GM19043 (cell line): ENCODE measurements at regions not wholly inside any gene's neighbourhood (a gene's known extent, or its start where the extent isn't known, plus 50 kb on each side); places are given as distances from the start of the nearest gene placed in this dataset.
"Not testable (repeated sequence)": the region's sequence is repeated elsewhere in the genome, so short reads cannot be mapped to it uniquely, and the experiment has no call there.

Experiments used
- ATAC-seq: cut with Tn5 transposase; IDR thresholded peaks from one replicate; pipeline ENCODE4 v1.9.1; 2021; ENCODE audit warnings: low read depth; ENCODE audit not compliant: unreplicated experiment

DNA sequence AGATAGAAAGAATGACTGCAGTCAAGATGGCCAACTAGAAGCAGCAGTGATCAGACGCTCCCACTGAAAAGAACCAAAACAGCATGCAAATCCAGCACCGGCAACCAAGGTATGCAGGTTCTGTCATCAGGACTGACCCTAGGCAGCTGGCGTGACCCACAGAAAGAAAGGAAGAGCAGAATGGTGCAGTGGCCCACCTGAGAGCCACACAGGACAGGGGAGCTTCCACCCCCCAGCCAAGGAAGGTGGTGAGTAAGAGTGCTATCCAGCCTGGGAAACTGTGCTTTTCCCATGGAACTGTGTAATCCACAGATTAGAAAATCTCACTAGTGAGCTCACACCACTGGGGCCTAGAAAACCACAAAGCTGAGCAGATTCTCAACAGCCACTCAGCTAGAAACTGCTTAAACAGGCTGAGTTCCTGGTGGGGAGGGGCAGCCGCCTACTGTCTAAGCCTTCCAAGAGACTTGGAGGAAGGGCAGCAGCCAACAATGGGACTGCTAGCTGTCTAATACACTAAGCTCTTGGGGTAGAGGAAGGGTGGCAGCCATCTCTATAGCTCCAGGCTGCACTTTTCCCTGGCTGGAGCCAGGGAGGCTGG lies 127.9 kb downstream of the EVA1A start:
- peak; percentile 74 for ATAC-seq

DNA sequence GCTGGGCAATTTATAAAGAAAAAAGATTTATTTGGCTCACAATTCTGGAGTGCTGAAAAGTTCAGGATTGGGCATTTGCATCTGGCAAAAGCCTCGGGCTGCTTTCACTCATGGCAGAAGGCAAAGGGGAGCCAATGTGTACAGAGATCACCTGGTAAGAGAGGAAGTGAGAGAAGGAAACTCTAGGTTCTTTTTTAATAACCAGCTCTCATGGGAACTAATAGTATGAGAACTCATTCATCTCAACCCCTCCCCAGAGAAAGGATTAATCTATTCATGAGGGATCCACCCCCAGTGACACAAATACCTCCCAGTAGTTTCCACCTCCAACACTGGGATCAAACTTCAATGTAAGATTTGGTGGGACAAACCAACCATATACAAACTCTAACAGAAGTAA lies 129.0 kb downstream of the EVA1A start:
- peak; percentile 55 for ATAC-seq

DNA sequence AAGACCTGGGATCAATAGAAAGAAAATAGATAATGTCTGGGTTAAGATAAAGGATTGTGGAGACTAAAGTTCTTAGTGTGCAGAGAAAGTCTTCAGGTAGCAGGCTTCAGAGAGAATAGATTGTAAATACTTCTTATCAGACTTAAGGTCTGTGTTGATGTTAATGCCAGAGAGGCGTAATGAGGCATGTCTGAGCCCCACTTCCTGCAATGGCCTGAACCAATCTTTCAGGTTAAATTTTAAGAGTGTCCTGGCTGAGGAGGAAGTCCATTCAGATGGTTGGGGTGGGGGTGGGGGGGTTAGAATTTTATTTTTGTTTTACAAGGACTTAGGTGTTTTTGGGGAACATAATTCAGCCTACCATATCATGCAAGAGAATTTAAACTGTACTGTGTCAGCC lies 129.5 kb downstream of the EVA1A start:
- no peak for ATAC-seq

DNA sequence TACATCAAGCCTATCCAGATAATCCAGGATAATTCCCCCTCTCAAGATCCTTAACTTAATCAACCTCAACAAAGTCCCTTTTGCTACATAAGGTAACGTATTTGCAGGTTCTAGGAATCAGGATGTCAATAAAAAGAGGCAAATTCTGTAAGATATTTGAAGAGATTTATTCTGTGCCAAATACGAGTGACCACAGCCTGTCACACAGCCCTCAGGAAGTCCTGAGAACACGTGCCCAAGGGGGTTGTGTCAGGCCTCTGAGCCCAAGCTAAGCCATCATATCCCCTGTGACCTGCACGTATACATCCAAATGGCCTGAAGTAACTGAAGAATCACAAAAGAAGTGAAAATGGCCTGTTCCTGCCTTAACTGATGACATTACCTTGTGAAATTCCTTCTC lies 130.3 kb downstream of the EVA1A start:
- not testable (repeated sequence) for ATAC-seq

DNA sequence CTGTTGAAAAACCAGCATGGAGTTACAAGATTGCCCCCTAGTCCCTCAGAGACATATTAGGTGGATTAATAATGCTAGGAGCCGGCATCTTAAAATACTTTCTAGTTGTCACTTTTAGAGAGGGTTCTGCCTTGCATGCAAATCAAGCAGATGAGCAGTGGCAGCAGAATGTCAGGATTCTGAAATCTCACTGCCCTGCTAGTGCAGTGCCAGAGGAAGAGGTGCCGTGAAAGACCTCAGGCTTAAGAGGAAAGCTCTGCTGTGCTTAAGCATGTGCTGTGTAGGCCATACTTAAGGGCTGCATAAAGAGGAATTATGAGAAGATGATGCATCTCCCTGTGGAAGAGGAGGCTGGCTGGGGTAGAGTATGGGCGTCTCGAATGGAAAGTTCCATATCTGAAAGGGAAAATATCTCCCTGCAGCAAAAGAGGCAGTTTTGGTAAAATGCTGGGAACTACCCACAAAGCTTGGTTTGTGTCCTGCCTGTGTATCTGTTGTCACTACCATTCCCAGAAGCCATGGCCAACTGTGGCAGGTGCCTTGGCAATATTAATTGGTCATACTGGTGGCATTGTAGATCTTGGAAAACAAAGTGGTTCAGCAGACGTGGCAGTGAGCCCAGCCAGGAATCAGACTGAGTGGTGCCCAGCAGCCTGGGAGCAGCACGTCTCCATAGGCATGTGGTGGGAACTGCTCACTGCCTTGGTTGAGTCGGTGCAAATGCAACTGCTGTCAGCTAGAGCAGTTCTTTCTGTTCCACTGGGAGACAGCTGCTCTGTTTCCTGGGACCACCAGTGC lies 131.9 kb downstream of the EVA1A start:
- ATAC-seq = no peak

DNA sequence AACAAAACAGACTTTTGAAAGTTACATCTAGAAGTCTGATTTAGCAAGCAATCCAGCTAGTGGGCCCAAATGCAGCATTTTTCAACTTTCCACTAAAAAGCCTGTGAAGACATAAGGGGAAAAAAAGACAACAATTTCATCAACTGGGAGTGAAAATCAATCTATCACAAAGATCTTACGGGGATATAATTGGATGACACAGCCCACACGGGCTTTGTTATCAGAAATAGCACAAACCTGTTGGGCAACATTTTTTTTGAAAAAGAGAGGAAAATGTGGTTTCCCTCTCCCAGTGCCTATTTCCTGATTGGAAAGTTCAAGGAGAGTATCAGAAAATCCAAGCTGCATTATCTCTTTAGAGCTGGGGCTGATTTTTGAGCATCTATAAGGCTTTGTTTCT lies 132.7 kb downstream of the EVA1A start:
- ATAC-seq = no peak

DNA sequence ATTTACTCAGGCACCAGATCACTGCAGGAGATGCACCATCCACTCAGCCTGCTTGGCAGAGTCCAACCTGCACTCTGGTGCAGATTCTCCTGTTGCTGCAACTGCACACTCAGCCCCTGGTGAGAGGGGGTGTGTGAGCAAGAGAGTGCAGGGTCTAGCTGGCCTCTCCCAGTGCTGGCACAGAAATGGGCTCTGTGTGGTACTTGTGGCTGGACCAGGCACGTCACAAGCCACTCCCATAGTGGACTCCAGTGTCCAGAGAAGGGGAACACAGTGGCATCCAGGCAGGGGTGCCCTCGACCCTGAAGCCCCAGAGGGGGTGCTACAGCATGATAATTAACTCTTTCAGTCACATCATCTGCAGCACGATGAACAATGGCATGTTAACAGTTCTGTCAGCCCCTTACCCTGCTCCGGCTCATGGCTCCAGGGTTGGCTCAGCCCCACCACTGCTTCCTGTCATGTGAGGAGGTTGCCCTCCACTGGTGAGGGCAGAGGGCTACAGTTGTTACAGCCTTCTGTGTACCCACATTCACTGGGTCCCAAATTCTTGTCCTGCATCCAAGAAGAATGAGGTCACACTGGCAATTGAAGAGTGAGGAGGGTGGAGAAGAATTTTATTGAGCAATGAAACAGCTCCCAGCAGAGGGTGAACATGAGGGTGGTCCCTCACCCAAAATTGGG lies 135.7 kb downstream of the EVA1A start:
- no peak for ATAC-seq

DNA sequence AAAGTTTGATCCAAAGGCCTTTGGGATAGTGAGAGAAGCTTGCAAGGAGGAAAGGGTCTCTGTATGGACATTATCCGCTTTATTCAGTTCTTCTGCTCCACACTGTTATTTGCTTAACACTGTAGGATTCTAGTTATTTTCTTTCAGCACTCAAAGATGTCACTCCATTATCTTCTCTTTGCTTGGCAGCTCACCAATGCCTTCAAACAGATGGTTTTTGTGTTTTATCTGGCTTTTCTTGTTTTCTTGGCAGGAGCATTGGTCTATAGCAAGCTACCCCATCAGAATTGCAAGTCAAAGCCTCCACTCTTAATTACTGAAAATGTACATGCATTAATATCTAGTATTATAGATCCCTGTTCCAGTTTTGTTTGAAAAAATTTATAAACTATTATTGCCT lies 138.8 kb downstream of the EVA1A start:
- ATAC-seq = no peak

DNA sequence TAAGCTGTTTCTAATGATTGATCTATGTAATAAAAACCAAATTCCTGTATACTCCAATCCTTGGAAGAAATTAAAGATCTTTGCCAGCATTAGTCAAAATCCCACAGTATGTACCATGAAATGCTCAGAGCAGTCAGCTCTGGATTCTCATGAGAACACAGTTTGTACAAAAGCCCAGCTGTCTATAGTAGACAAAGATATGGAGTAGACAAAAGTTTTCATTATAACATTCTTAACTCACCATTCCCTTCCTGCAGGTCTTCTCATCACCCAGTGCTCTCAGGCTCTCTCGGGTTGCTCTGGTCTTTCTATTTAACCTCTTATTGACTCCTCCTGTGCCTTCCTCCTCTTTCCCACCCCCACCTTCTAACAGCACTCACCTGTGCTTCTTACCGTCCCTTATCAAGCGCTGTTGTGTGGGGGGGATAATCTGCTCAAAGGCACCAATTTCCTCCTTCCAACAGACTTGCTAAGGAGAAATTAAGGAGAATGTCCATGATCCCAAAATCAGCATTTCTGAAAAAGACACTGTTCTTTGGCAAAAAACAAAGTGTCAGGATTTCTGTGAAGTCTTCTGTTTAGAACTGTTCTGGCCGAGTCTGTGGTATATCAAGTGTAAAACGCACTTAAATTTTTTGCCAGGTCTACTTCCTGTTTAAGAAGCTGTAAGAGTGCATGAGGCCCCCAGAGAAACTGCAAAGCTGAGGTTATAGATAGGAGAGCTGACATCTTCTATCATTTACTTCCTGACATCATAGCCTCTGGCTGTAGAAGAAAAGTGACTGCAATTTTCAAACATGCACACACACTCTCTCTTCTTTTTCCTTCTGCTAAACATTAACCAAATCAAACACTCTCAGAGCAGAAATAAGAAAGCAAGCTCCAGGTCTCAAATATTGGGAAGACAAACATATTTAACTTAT lies 144.1 kb downstream of the EVA1A start:
- peak; percentile 80 for ATAC-seq

DNA sequence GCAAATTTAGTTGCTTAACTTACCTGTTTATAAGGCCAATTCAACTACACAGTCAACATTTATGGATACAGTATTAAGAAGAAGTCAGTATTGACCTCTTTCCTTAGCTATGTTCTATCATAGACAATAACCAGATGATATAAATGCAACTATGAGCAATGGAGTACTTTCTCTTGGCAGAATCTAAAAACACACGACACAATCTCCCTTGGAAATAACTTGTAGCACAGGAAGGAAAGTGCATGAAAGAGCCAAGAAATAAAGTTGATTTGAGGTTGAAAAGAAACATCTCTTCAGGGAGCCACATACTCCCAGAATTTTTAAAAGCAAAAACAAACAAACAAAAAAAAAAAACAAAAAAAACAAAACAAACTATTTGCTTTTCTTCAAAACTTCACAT lies 145.0 kb downstream of the EVA1A start:
- ATAC-seq = no peak

DNA sequence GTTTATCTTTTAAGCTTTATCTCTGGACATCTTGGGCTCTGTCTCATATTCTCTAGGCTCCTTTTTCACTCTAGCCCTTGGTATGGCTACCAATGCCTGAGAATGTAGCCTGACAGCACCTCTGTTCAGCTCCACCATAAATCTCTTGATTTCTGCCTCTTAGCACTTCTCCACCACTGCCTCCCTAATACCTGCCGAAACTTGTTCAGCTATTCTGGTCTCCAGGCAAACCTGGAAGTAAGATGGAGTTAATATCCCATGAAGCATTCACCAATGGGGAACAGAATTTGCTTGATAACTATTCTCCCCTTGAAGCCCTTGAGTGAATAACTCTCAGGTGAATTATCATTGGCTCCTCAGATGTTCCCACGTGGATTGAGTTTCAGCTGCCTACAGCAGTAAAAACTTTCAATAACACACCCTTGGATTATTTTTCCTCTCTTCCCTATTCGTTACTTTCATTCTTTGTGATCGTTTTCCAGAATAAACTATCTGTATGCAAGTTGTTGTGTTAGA lies 145.6 kb downstream of the EVA1A start:
- no peak for ATAC-seq

DNA sequence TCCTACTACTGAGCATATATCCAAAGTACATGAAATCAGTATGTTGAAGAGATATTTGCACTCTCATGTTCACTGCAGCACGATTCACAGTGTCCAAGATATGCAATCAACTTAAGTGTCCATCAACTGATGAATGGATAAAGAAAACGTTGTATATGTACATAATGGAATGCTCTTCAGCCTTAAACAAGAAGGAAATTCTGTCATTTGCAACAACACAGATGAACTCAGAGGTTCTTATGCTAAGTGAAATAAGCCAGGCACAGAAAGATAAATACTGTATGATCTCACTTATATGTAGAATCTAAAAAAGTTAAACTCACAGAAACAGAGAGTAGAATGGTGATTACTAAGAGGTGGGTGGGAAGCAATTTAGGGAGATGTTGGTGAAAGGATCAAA lies 149.2 kb downstream of the EVA1A start:
- no peak for ATAC-seq

DNA sequence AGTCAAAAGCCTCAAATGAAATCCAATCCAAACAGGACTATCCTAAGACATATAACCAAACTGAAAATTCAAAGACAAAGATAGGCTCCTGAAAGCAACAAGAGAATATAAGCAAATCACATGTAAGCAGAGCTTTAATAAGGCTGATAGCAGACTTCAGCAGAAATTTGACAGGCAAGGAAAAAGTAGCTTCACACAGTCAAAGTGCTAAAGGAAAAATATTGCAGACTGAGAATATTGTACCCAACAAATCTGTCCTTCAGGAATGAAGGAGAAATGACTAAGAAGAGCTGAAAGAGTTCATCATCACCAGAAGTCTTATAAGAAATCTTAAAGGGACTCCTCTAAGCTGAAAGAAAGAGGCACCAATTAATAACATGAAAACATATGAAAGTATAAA lies 150.0 kb downstream of the EVA1A start:
- no peak for ATAC-seq

DNA sequence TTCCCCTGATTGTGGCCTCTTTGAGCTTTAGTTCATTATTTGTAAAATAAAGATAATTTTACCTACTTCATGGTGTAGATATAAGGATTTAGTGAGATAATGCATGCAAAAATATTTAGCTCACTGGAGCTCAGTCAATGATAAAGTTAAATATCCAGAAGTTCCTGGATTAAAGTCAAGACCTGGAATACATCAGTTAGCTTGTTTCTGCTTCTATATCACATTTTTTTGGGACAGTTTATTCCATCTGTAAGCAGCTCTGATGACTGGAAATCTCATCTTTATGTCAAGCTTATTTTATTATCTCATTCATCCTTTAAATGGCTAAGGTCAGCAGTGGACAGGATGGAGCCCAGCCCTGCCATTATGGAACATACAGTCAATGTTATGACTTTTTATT lies 152.0 kb downstream of the EVA1A start:
- no peak for ATAC-seq

DNA sequence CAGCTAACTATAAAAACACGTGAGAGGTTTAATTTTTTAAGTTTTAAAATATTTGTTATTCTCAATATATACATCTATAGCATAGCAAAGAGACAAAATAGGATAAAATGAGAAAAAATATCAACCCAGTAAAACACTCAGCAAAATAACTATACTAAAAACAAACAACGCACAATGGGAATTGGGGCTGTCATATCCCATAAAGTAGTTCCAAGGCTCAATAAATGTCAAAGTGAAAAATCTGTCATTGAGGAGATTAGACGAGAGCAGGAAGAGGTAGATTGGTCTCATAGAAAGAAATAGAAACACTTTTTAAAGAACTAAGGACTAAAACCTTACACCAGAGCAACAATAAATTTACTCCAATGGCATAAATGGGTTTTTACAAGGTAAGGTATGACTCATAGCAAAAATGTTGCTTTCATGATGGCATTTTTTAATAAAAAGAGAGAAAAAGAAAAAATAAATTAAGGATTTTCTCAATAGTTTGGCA lies 153.7 kb downstream of the EVA1A start:
- ATAC-seq = no peak

DNA sequence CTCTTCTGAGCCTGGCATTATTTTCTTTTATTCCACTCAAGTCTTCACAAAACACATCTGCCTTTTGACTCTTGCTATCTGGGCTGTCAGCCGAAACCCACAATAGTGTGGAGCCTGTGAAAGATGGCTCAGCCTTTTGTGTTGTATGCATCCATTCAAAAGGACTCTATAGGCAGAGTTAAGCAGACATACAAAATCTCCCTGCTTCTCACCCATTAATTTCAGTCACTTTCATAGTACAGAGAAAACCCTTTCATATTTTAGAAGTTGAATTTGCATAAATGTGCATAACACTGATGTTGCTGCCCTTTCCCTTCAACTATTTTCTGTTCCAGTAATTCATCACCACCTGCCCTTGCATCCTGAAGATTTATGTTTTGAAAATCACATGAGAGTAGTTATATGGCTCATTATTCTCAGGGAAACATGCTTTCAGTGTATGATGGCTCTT lies 154.6 kb downstream of the EVA1A start:
- ATAC-seq = no peak

DNA sequence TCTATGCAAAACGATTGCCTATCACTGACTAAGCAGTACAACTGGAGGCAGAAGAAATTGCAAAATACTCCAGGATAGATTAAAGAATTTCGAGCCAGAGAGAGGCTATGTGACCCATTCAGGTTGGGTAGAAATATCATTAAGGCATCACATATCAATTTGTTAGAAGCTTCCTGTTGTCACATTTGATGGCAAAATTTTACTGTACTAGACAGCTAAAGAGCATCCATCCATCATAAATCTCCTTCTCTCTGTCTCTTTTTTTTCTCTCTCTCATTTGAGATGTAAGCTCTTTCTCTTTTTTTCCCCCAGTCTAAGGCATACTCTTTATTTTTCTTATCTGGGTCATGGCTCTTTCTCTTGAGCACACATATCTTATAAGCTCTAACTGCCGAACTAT lies 155.7 kb downstream of the EVA1A start:
- ATAC-seq = no peak

DNA sequence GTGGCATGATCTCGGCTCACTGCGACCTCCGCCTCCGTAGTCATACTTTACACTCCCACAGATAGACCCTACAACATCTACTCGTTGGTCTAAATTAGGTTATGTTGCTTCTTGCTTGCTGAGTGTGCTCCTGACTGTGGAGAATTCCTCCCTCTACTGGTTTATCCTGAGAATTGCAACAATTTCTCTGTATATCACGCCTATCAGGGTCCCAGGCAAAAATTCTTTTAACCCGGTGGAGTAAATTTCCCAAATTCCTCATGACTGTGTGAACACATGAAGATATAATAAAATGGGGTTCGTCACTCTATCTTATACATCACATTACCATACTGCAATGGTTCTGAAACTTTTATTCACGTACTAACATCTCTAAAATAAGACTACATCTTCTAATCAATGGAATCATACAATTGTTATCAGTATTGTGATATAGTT lies 156.7 kb downstream of the EVA1A start:
- ATAC-seq = peak; percentile 80

DNA sequence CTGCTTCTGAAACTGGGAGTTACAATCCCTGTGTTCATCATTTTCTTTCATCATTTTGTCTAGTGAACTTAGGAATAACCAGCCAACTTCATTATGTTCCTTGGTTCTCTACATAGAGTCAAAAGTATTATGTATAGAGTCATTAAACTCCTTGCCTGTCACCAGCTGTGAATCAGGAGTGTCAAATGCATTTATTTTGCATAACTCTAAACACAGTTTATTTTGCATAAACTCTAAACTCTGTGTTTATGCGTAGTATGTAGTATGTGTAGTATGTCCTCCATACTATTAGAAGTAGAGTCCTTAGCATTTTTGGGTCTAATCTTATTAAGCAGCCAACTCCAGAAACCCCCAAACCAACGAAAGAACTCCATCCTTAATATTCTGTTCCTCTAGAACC lies 164.4 kb downstream of the EVA1A start:
- ATAC-seq = no peak

DNA sequence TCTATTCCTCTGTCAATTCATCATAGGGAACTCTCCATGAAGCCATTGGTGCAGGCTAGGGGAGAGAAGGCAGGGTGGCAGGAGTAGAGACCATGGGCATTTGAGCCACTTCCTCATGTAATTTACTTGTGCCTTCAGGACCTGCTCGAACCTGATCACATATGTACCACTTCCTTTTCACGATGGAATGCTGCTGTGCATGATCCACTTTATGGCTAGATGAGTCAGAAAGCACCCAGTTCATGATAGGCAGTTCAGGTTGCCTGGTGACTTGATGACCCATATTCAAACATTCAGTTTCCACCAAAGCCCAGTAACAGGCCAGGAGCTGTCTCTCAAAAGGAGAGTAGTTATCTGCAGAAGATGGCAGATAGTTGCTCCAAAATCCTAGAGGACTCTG lies 166.0 kb downstream of the EVA1A start:
- not testable (repeated sequence) for ATAC-seq
